ENCODE measurements at regions not wholly inside any gene's neighbourhood (a gene's known extent, or its start where the extent isn't known, plus 50 kb on each side); places are given as distances from the start of the nearest gene placed in this dataset.

DNA sequence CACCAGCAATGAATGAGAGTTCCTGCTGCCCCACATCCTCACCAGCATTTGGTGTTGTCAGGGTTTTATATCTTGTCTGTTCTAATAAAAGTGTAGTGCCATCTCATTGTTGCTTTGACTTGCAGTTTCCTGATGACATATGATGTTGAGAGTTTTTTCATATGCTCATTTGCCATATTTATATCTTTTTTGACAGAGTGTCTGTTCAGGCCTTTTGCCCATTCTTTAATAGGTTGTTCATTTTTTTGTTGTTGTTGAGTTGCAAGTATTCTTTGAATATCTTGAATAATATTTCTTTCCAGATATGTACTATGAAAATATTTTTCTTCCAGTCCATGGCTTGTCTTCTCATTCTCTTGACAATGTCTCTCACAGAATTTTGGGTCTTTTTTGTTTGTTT, 111.7 kb upstream of the KCNJ15 start:
- H3K36me3 ChIP-seq (ENCODE audit: control insufficient read depth, insufficient read depth, low read length), result no peaks in the 10 kb centered on the region
- H3K9me3 ChIP-seq (ENCODE audit: control insufficient read depth, low read length), result no peaks in the 10 kb centered on the region
- H3K4me3 ChIP-seq (ENCODE audit: insufficient read depth, low read depth, low read length), result no peak overlapping the region
- no peaks in the 10 kb centered on the region for H3K4me1 ChIP-seq (ENCODE audit: control insufficient read depth, insufficient read depth, low read length)
- H3K27me3 ChIP-seq (ENCODE audit: control insufficient read depth, insufficient read depth, low read length, poor library complexity, severe bottlenecking), result no peaks in the 10 kb centered on the region
- H3K27ac ChIP-seq (ENCODE audit: insufficient read depth, low read depth, low read length, poor library complexity, severe bottlenecking), result no peak overlapping the region

DNA sequence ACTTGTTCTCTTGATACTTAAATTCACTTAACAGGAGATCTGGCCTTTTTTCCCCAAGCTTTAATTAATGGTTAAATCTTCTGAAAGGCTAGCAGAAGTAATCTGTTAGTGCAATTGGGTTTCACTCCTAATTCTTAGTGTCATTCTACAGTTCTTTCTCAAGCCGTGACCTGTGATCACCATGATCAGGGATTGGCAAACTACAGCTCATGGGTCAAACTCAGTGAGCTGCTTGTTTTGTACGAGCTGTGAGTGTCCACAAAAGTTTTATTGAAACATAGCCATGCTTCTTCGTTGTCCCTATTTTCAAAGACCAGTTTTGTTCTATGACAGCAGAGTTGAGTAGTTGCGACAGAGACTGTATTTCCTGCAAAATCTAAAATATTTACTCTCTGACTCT, 109.4 kb upstream of the KCNJ15 start:
- no peaks in the 10 kb centered on the region for H3K27me3 ChIP-seq (ENCODE audit: control insufficient read depth, insufficient read depth, low read length, poor library complexity, severe bottlenecking)
- no peaks in the 10 kb centered on the region for H3K4me1 ChIP-seq (ENCODE audit: control insufficient read depth, insufficient read depth, low read length)
- no peak overlapping the region for H3K27ac ChIP-seq (ENCODE audit: insufficient read depth, low read depth, low read length, poor library complexity, severe bottlenecking)
- WGBS, 2 experiments, result 73 to 92% methylated on average over 3 to 4 of the region's 4 CpGs
- H3K4me3 ChIP-seq (ENCODE audit: insufficient read depth, low read depth, low read length), result no peak overlapping the region
- no peaks in the 10 kb centered on the region for H3K36me3 ChIP-seq (ENCODE audit: control insufficient read depth, insufficient read depth, low read length)
- no peaks in the 10 kb centered on the region for H3K9me3 ChIP-seq (ENCODE audit: control insufficient read depth, low read length)

DNA sequence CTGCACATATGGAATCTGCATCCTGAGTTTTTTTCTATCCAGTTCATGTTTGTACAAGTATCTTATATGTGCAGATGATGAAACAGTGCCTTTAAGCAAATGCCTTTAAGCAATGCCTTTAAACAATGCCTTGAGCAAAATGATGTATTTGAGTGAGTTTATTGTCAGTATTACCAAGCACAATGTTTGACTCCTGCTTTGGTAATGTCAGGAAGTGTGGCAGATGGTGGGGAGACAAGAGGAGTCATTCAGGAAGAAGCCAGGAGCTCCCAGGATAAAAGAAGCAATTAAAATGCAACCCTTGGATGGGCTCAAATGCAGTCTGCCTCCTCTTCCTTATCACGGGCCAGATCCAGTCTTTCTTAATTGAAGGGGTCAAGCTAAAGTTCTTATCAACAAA, 108.7 kb upstream of the KCNJ15 start:
- H3K4me3 ChIP-seq (ENCODE audit: insufficient read depth, low read depth, low read length), result no peak overlapping the region
- no peaks in the 10 kb centered on the region for H3K9me3 ChIP-seq (ENCODE audit: control insufficient read depth, low read length)
- no peaks in the 10 kb centered on the region for H3K27me3 ChIP-seq (ENCODE audit: control insufficient read depth, insufficient read depth, low read length, poor library complexity, severe bottlenecking)
- no peaks in the 10 kb centered on the region for H3K4me1 ChIP-seq (ENCODE audit: control insufficient read depth, insufficient read depth, low read length)
- no peak overlapping the region for H3K27ac ChIP-seq (ENCODE audit: insufficient read depth, low read depth, low read length, poor library complexity, severe bottlenecking)
- WGBS, 2 experiments, result 84 to 100% methylated on average over 1 of the region's 1 CpG
- H3K36me3 ChIP-seq (ENCODE audit: control insufficient read depth, insufficient read depth, low read length), result no peaks in the 10 kb centered on the region

DNA sequence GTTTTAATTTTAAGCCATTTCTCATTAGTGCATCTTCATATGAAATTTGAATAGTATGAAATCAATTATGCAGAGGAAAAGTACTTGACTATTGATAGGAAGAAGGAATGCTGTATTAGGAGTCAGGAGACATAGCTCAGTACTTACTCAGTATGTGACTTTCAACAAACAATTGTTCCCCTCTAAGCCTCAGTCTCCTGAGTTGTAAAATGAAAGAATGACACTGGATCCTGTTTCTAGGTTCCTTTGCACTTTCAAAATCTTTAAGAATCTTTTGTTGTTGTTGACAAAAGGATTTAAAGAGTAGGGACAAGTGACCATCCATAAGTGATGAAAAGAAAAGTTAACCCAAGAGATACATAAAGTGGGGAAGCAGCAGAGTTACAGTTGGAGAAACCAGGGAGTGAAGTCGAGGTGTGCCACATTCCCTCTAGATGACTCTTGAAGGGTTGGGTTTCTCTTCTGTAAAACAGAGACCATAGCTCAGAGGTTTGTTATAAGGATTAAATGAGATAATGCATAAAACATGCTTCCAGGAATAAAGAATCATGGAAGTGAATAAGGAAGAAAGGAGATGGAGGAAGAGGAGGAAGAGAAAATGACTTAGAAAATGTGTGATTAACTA, 105.7 kb upstream of the KCNJ15 start:
- Histone ChIP-seq H3K36me3 (ENCODE audit: control insufficient read depth, insufficient read depth, low read length) (no peaks in the 10 kb centered on the region), H3K4me1 (ENCODE audit: control insufficient read depth, insufficient read depth, low read length) (no peaks in the 10 kb centered on the region), H3K9me3 (ENCODE audit: control insufficient read depth, low read length) (no peaks in the 10 kb centered on the region), H3K27me3 (ENCODE audit: control insufficient read depth, insufficient read depth, low read length, poor library complexity, severe bottlenecking) (no peaks in the 10 kb centered on the region), H3K27ac (ENCODE audit: insufficient read depth, low read depth, low read length, poor library complexity, severe bottlenecking) (no peak overlapping the region), H3K4me3 (ENCODE audit: insufficient read depth, low read depth, low read length) (no peak overlapping the region)
- 69 to 84% methylated on average over 1 of the region's 1 CpG for WGBS, 2 experiments

DNA sequence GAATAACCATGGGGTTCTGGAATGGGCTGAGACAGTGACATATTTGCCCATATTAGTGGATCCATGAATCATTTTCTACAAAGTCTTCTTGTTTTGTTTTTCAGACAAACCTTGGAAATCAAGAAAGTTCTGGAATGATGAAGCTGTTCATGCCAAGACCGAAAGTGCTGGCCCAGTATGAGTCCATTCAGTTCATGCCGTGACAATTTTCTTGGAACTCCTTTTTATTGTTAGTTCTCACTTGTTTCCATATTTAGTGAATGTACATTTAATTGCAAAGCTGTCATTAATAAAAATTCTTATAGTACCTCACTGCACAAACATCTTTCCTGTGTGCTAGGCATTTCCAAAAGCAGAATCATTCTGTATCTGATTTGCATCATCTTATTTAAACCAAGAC, 100.6 kb upstream of the KCNJ15 start:
- no peak overlapping the region for H3K27ac ChIP-seq (ENCODE audit: insufficient read depth, low read depth, low read length, poor library complexity, severe bottlenecking)
- H3K36me3 ChIP-seq (ENCODE audit: control insufficient read depth, insufficient read depth, low read length), result no peaks in the 10 kb centered on the region
- WGBS, 2 experiments, result 93 to 96% methylated on average over 2 of the region's 2 CpGs
- no peak overlapping the region for H3K4me3 ChIP-seq (ENCODE audit: insufficient read depth, low read depth, low read length)
- no peaks in the 10 kb centered on the region for H3K4me1 ChIP-seq (ENCODE audit: control insufficient read depth, insufficient read depth, low read length)
- H3K27me3 ChIP-seq (ENCODE audit: control insufficient read depth, insufficient read depth, low read length, poor library complexity, severe bottlenecking), result no peaks in the 10 kb centered on the region
- no peaks in the 10 kb centered on the region for H3K9me3 ChIP-seq (ENCODE audit: control insufficient read depth, low read length)

DNA sequence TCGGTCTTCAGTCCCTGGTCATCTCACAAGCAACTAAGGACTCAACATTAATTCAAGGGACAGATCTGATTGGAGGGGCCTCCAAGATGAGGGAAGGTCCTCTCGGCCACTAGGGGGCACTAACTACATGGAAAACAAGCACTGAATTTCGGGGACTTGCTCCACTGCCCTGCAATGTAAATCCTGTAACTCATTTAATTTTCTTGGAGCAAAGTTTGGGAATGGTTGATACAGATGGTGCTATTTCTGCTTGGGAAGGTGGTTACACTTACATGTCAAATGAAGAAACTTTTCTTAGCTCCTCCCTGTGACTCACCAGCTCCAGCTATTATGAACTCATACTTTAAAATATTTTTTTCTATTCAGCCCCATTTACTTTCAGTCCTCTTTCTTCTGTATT, 97.4 kb upstream of the KCNJ15 start:
- Histone ChIP-seq H3K9me3 (ENCODE audit: control insufficient read depth, low read length) (no peaks in the 10 kb centered on the region), H3K36me3 (ENCODE audit: control insufficient read depth, insufficient read depth, low read length) (no peaks in the 10 kb centered on the region), H3K4me1 (ENCODE audit: control insufficient read depth, insufficient read depth, low read length) (no peaks in the 10 kb centered on the region), H3K27ac (ENCODE audit: insufficient read depth, low read depth, low read length, poor library complexity, severe bottlenecking) (no peak overlapping the region), H3K4me3 (ENCODE audit: insufficient read depth, low read depth, low read length) (no peak overlapping the region), H3K27me3 (ENCODE audit: control insufficient read depth, insufficient read depth, low read length, poor library complexity, severe bottlenecking) (no peaks in the 10 kb centered on the region)
- WGBS, 2 experiments, result 23 to 28% methylated on average over 3 of the region's 3 CpGs

DNA sequence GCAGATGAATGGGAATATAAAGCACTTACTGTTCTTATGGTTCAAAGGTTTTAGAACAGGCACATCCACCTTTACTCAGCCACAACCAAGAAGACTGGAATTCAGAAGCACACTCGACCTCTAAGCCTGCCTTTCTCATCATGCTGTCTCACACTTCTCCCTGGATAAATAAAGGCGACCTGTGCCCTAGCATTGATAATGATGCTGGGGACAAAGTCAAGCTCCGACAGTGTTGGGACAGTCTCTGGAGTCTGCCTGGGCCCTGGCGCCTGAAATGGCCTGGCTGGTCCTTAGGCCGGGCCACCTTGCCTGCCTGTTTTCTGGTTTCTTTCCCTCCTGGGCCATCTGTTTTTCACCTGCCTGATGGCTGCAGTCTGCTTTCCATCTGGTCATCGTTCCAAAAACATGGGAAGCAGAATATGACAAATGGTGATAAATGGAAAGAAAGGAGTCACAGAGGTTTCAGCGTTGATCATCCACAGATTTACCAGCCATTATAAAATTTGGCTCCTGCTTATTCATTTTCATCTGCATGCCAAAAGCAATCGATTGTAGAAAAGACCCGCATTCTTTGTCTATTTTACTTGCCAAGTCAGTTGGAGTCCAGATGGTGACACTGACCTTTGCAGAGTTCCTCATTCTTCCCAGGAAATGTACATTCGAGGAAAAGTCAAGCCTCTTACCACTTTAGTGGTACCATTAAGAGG, 91.2 kb upstream of the KCNJ15 start:
- no peak overlapping the region for H3K27ac ChIP-seq (ENCODE audit: insufficient read depth, low read depth, low read length, poor library complexity, severe bottlenecking)
- no peaks in the 10 kb centered on the region for H3K4me1 ChIP-seq (ENCODE audit: control insufficient read depth, insufficient read depth, low read length)
- no peaks in the 10 kb centered on the region for H3K27me3 ChIP-seq (ENCODE audit: control insufficient read depth, insufficient read depth, low read length, poor library complexity, severe bottlenecking)

DNA sequence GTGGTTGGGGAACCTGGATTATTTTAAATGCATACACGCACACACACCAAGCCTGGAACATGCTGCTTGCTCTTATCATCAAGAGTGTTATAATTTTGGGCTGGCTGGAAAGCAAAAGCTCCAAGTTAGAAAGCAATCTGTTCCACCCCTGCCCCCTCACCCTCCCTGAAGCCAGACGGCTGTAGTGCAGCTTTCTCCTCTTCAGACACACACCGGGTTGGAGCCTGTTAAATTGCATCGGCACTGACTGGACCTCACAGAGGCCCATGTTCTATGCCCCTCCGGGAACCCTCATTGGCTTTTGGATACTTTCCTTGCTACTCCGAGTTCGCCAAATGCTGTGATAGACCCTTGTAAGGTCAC, 90.6 kb upstream of the KCNJ15 start:
- Histone ChIP-seq H3K36me3 (ENCODE audit: control insufficient read depth, insufficient read depth, low read length) (no peaks in the 10 kb centered on the region), H3K27me3 (ENCODE audit: control insufficient read depth, insufficient read depth, low read length, poor library complexity, severe bottlenecking) (no peaks in the 10 kb centered on the region), H3K4me3 (ENCODE audit: insufficient read depth, low read depth, low read length) (no peak overlapping the region), H3K9me3 (ENCODE audit: control insufficient read depth, low read length) (no peaks in the 10 kb centered on the region), H3K27ac (ENCODE audit: insufficient read depth, low read depth, low read length, poor library complexity, severe bottlenecking) (no peak overlapping the region), H3K4me1 (ENCODE audit: control insufficient read depth, insufficient read depth, low read length) (no peaks in the 10 kb centered on the region)
- 79 to 81% methylated on average over 7 of the region's 7 CpGs for WGBS, 2 experiments

More for the DNA sequence above, 91.2 kb upstream of the KCNJ15 start:
- Histone ChIP-seq H3K9me3 (ENCODE audit: control insufficient read depth, low read length) (no peaks in the 10 kb centered on the region), H3K36me3 (ENCODE audit: control insufficient read depth, insufficient read depth, low read length) (no peaks in the 10 kb centered on the region), H3K4me3 (ENCODE audit: insufficient read depth, low read depth, low read length) (no peak overlapping the region)
- WGBS, 2 experiments, result 92 to 93% methylated on average over 10 of the region's 10 CpGs

DNA sequence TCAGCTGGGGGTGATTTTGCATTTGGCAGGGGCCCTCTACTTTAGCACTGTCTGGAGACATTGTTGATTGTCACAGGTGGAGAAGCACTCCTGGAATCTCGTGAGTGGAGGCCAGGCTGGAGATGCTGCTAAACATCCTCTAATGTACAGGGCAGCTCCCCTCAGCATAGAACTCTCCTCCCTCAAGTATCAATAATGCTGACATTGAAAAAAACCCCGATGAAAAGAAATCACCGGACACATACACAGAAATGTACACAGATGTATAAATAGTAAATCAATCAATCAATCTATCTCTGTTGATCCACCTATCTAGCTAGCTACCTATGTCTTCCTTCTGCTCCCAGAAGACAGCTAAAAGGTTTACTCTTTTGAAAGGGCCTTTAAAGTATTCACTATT, 89.4 kb upstream of the KCNJ15 start:
- no peak overlapping the region for H3K27ac ChIP-seq (ENCODE audit: insufficient read depth, low read depth, low read length, poor library complexity, severe bottlenecking)
- 91 to 96% methylated on average over 3 of the region's 3 CpGs for WGBS, 2 experiments

DNA sequence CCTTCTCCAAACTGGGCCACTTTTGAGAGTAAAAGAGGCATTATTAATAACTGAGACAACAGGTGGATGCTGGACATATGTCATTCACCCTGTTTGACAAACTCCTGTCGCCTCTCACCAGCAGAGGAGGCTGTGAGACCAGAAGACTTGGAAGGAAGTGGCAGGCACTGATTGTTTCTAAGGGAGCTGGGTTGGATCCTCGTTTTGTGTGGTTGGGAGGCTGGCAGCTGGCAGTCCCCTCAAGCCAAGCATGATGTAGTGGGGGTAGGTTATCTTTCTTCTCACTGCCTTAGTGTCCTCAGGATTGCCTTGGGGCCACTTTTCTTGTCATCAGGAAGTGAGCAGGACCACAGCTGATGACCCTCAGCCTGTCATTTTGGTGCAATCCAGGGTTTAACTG, 86.5 kb upstream of the KCNJ15 start:
- peaks cover 10% of the 10 kb centered on the region for H3K4me1 ChIP-seq (ENCODE audit: control insufficient read depth, insufficient read depth, low read length)
- no peak overlapping the region for H3K27ac ChIP-seq (ENCODE audit: insufficient read depth, low read depth, low read length, poor library complexity, severe bottlenecking)
- WGBS, 2 experiments, result 58 to 66% methylated on average over 2 of the region's 2 CpGs
- H3K4me3 ChIP-seq (ENCODE audit: insufficient read depth, low read depth, low read length), result no peak overlapping the region
- no peaks in the 10 kb centered on the region for H3K27me3 ChIP-seq (ENCODE audit: control insufficient read depth, insufficient read depth, low read length, poor library complexity, severe bottlenecking)
- no peaks in the 10 kb centered on the region for H3K36me3 ChIP-seq (ENCODE audit: control insufficient read depth, insufficient read depth, low read length)
- no peaks in the 10 kb centered on the region for H3K9me3 ChIP-seq (ENCODE audit: control insufficient read depth, low read length)

More for the DNA sequence above, 89.4 kb upstream of the KCNJ15 start:
- H3K27me3 ChIP-seq (ENCODE audit: control insufficient read depth, insufficient read depth, low read length, poor library complexity, severe bottlenecking), result no peaks in the 10 kb centered on the region
- no peak overlapping the region for H3K4me3 ChIP-seq (ENCODE audit: insufficient read depth, low read depth, low read length)
- no peaks in the 10 kb centered on the region for H3K9me3 ChIP-seq (ENCODE audit: control insufficient read depth, low read length)
- peaks cover 10% of the 10 kb centered on the region for H3K4me1 ChIP-seq (ENCODE audit: control insufficient read depth, insufficient read depth, low read length)
- no peaks in the 10 kb centered on the region for H3K36me3 ChIP-seq (ENCODE audit: control insufficient read depth, insufficient read depth, low read length)

Data from ectodermal cell (in vitro differentiated cells).